Hepatocyte (in vitro differentiated cells): ENCODE measurements at regions not wholly inside any gene's neighbourhood (a gene's known extent, or its start where the extent isn't known, plus 50 kb on each side); places are given as distances from the start of the nearest gene placed in this dataset.
"Not testable (repeated sequence)": the region's sequence is repeated elsewhere in the genome, so short reads cannot be mapped to it uniquely, and the experiment has no call there.

ENCODE experiments used
- DNase-seq: peaks from one replicate; pipeline ENCODE4 v3.0.0-alpha.2; 2016; ENCODE audit warnings: low spot score
- H2AFZ ChIP-seq: fragments of 200-600 bp; sonication (generic); 2 replicates; pipeline ENCODE4 v1.6.0; 2016; ENCODE audit warnings: antibody characterized with exemption, mild to moderate bottlenecking
- H3K27ac ChIP-seq: fragments of 200-600 bp; sonication (generic); 2 replicates; pipeline ENCODE4 v1.5.1; 2016; ENCODE audit warnings: mild to moderate bottlenecking
- H3K27me3 ChIP-seq: fragments of 200-600 bp; sonication (generic); 2 replicates; pipeline ENCODE4 v1.6.1; 2016
- H3K36me3 ChIP-seq: fragments of 200-600 bp; sonication (generic); replicated peaks from 2 replicates; pipeline ENCODE4 v1.5.1; 2016; ENCODE audit warnings: low read depth; ENCODE audit not compliant: insufficient read depth
- H3K4me1 ChIP-seq: fragments of 200-600 bp; sonication (generic); 2 replicates; pipeline ENCODE4 v1.5.1; 2016; ENCODE audit warnings: mild to moderate bottlenecking, moderate library complexity; ENCODE audit not compliant: insufficient read depth
- H3K4me2 ChIP-seq: fragments of 200-600 bp; sonication (generic); 2 replicates; pipeline ENCODE4 v1.6.0; 2016
- H3K4me3 ChIP-seq: fragments of 200-600 bp; sonication (generic); 2 replicates; pipeline ENCODE4 v1.5.1; 2016; ENCODE audit warnings: mild to moderate bottlenecking
- H3K79me2 ChIP-seq: fragments of 200-600 bp; sonication (generic); 2 replicates; pipeline ENCODE4 v1.6.0; 2017; ENCODE audit warnings: mild to moderate bottlenecking
- H3K9me2 ChIP-seq: fragments of 200-600 bp; sonication (generic); replicated peaks from 2 replicates; pipeline ENCODE4 v1.6.0; 2017; ENCODE audit warnings: mild to moderate bottlenecking; ENCODE audit not compliant: insufficient read depth
- H3K9me3 ChIP-seq: fragments of 200-600 bp; sonication (generic); 2 replicates; pipeline ENCODE4 v1.5.1; 2016; ENCODE audit warnings: low read depth, mild to moderate bottlenecking
- H4K20me1 ChIP-seq: fragments of 200-600 bp; sonication (generic); 2 replicates; pipeline ENCODE4 v1.6.0; 2016; ENCODE audit warnings: mild to moderate bottlenecking; ENCODE audit not compliant: insufficient read depth, poor library complexity, severe bottlenecking
- EZH2 ChIP-seq: fragments of 200-600 bp; sonication (generic); IDR thresholded peaks from 2 replicates; pipeline ENCODE4 v1.6.1; 2016; ENCODE audit warnings: antibody characterized with exemption, mild to moderate bottlenecking, borderline replicate concordance
- EZH2phosphoT487 ChIP-seq: fragments of 200-600 bp; sonication (generic); IDR thresholded peaks from one replicate; pipeline ENCODE4 v1.6.1; 2018; ENCODE audit warnings: antibody characterized with exemption, mild to moderate bottlenecking, low read depth, moderate library complexity; ENCODE audit not compliant: unreplicated experiment, severe bottlenecking
- WGBS: methylation state at CpG from one replicate; pipeline ENCODE4 v1.1.6; 2016; ENCODE audit warnings: low lambda C conversion rate; ENCODE audit errors: missing lambda C conversion rate; 5-methylcytosine and 5-hydroxymethylcytosine counted together
- TF ChIP-seq, protein P1 (sequence below): fragments of 200-600 bp; sonication (generic); IDR thresholded peaks from 2 replicates; pipeline ENCODE4 v1.5.1; 2016; ENCODE audit warnings: antibody characterized with exemption, mild to moderate bottlenecking; ENCODE audit not compliant: poor library complexity

GRCh38 chr5:66442951-66443445, 153.2 kb upstream of the MAST4 start:
- Histone ChIP-seq H3K9me3 (no peaks in the 10 kb centered on the region), H4K20me1 (no peaks in the 10 kb centered on the region), H3K27ac (no peak overlapping the region), H3K4me2 (no peak overlapping the region), H3K36me3 (no peaks in the 10 kb centered on the region), H2AFZ (no peak overlapping the region), H3K4me1 (peaks cover 5% of the 10 kb centered on the region), H3K79me2 (no peaks in the 10 kb centered on the region), H3K9me2 (no peaks in the 10 kb centered on the region), H3K4me3 (no peak overlapping the region), H3K27me3 (no peaks in the 10 kb centered on the region)
- DNase-seq = no peak
- WGBS = 26% methylated on average over 5 of the region's 5 CpGs
- no peak for TF ChIP-seq EZH2
- TF ChIP-seq EZH2phosphoT487 = no peak
- TF ChIP-seq, protein P1, sequence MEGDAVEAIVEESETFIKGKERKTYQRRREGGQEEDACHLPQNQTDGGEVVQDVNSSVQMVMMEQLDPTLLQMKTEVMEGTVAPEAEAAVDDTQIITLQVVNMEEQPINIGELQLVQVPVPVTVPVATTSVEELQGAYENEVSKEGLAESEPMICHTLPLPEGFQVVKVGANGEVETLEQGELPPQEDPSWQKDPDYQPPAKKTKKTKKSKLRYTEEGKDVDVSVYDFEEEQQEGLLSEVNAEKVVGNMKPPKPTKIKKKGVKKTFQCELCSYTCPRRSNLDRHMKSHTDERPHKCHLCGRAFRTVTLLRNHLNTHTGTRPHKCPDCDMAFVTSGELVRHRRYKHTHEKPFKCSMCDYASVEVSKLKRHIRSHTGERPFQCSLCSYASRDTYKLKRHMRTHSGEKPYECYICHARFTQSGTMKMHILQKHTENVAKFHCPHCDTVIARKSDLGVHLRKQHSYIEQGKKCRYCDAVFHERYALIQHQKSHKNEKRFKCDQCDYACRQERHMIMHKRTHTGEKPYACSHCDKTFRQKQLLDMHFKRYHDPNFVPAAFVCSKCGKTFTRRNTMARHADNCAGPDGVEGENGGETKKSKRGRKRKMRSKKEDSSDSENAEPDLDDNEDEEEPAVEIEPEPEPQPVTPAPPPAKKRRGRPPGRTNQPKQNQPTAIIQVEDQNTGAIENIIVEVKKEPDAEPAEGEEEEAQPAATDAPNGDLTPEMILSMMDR = no peak

- H2AFZ ChIP-seq = no peak overlapping the region
- H3K27ac ChIP-seq = no peak overlapping the region
- no peaks in the 10 kb centered on the region for H3K9me2 ChIP-seq
- no peaks in the 10 kb centered on the region for H3K79me2 ChIP-seq
- no peaks in the 10 kb centered on the region for H3K9me3 ChIP-seq
- no peak overlapping the region for H3K4me2 ChIP-seq
- peaks cover 5% of the 10 kb centered on the region for H3K4me1 ChIP-seq
- no peak for DNase-seq
- H3K27me3 ChIP-seq = no peaks in the 10 kb centered on the region
- TF ChIP-seq EZH2 (no peak), EZH2phosphoT487 (no peak)
- TF ChIP-seq, protein P1 = no peak
- H4K20me1 ChIP-seq = no peaks in the 10 kb centered on the region
- 81% methylated on average over 4 of the region's 4 CpGs for WGBS
- H3K36me3 ChIP-seq = no peaks in the 10 kb centered on the region
- no peak overlapping the region for H3K4me3 ChIP-seq
These were observed 152.6 kb upstream of the MAST4 start for GRCh38 chr5:66443462-66444130.

DNA sequence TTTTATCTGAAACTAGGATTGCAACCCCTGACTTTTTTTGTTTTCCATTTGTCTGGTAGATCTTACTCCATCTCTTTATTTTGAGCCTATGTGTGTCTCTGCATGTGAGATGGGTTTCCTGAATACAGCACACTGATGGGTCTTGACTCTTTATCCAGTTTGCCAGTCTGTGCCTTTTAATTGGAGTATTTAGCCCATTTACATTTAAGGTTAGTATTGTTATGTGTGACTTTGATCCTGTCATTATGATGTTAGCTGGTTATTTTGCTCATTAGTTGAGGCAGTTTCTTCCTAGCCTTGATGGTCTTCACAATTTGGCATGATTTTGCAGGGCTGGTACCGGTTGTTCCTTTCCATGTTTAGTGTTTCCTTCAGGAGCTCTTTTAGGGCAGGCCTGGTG, 148.1 kb upstream of the MAST4 start:
- H2AFZ ChIP-seq, DNase-seq, H3K4me3 ChIP-seq, H3K27me3 ChIP-seq, H3K36me3 ChIP-seq, H3K9me3 ChIP-seq, H4K20me1 ChIP-seq, H3K4me1 ChIP-seq, H3K27ac ChIP-seq, H3K9me2 ChIP-seq, H3K79me2 ChIP-seq, H3K4me2 ChIP-seq: not testable (repeated sequence)
- 87% methylated on average over 1 of the region's 1 CpG for WGBS

GRCh38 chr5:66450237-66450636, 146.0 kb upstream of the MAST4 start:
- WGBS = 94% methylated on average over 6 of the region's 6 CpGs
- Histone ChIP-seq H3K9me2 (no peaks in the 10 kb centered on the region), H3K36me3 (no peaks in the 10 kb centered on the region), H3K27ac (no peak overlapping the region), H3K9me3 (no peaks in the 10 kb centered on the region), H3K27me3 (no peaks in the 10 kb centered on the region), H2AFZ (no peak overlapping the region), H3K4me3 (no peak overlapping the region), H3K4me2 (no peak overlapping the region), H3K4me1 (no peaks in the 10 kb centered on the region), H3K79me2 (no peaks in the 10 kb centered on the region), H4K20me1 (no peaks in the 10 kb centered on the region)
- no peak for DNase-seq
- TF ChIP-seq, protein P1 = no peak
- no peak for TF ChIP-seq EZH2phosphoT487
- TF ChIP-seq EZH2 = no peak
